Pons (tissue), 1 donor: ENCODE measurements at regions not wholly inside any gene's neighbourhood (a gene's known extent, or its start where the extent isn't known, plus 50 kb on each side); places are given as distances from the start of the nearest gene placed in this dataset.
A peak's percentile ranks its signal among the peaks of the same experiment; 100 is the strongest.
"Not testable (repeated sequence)": the region's sequence is repeated elsewhere in the genome, so short reads cannot be mapped to it uniquely, and the experiment has no call there.

Experiments used
- DNase-seq: peaks from one replicate; pipeline ENCODE4 v3.0.0-alpha.2; 2016; ENCODE audit warnings: low spot score

DNA sequence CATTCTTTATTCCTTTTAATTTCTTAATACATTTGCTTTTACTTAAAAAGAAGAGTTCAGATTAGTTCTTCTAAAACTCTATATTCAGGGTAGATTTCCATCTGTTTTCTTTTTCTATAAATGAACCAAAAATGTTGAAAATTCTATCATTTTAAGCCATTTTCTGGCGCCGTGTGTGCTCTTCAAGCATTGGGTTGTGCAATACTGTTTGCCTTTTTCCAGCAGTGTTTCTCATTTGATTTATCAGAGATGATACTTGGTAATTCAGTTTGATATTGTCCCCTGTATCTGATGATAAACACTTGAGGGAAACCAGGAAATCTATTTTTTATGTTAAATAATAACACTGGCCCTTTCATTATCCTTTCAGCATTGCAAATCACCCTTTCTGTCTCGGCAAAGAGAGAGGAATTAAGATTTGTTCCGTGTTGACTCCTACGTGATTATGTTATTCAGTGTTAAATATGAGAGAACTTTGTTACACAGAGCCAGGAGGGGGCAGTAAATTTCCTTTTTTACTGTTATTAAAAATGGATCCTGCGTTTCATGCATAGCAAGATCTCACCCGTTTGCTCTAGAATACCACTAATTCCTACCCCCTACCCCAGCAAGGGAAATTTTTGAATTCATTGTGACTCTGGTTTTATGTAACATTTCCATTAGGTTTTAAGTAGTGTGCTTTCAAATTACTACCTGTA lies 606.9 kb upstream of the RBFOX1 start:
- peak; percentile 49 for DNase-seq

DNA sequence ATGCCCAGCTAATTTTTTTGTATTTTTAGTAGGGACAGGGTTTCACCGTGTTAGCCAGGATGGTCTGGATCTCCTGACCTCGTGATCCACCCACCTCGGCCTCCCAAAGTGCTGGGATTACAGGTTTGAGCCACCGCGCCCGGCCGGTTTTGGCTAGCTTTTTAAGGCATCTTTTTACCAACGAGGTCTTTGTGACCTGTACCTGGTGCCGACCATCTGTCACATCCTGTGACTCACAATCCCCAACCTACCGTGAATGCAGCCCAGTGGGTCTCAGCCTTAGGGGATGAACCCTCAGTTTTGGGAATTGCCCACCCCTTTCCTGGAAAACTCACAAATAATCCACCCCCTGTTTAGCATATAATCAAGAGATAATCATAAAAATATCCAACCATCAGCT lies 607.4 kb upstream of the RBFOX1 start:
- not testable (repeated sequence) for DNase-seq

DNA sequence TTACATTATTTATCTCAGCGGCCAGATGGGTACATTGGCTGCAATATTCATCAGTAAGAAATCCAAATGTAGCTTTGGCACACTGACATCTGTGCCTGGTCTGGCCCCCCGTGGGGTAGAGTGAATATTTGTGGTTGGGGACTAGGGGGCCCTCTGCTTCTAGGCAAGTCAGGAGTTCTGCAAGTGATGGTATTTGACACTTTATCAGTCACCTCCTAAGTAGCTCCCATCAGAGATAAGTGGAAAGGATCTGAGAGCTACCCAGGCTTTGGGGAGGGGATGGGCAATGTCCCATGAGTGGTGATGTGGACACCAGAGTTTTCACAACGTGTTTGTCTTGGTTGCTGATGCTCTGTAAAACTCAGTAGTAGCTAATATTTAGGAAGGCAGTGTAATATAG lies 609.9 kb upstream of the RBFOX1 start:
- no peak for DNase-seq

DNA sequence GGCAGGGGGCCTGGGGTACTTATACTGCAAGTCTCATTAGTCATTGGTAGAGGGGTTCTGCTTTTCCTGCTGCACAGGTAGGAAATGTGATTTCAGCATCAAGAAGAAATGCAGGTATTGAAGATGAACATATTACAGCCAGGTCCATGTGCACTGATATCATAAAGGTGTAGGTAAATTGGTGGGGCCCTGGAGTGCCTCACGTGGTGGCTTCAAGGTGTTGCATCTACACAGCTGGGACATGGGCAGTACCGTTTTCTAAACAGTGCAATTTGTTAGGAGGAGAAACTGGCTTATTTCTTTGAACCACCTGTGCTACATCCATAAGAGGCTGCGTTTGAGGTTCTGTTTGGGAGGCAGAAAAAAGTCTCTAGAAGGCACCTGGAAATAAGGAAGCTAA lies 618.1 kb upstream of the RBFOX1 start:
- no peak for DNase-seq

DNA sequence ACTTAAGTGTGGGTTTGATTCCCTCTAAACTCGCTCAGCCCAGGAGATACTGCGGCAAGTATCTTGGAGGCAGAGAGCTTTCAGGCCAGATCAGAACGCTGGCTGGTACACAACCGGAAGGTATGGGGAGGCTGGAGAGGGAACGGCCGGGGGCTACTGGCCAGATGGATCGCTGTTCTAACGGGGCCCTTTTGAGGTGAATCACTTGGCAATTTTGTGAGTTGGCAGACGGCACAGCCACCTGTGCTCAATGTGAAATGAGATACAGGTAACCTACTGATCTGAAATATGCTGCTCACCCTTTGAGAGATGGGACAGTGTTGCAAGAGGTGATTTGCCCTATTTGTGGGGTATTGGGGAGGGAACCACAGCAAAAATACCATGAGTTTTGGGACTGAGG lies 622.9 kb upstream of the RBFOX1 start:
- DNase-seq: no peak

DNA sequence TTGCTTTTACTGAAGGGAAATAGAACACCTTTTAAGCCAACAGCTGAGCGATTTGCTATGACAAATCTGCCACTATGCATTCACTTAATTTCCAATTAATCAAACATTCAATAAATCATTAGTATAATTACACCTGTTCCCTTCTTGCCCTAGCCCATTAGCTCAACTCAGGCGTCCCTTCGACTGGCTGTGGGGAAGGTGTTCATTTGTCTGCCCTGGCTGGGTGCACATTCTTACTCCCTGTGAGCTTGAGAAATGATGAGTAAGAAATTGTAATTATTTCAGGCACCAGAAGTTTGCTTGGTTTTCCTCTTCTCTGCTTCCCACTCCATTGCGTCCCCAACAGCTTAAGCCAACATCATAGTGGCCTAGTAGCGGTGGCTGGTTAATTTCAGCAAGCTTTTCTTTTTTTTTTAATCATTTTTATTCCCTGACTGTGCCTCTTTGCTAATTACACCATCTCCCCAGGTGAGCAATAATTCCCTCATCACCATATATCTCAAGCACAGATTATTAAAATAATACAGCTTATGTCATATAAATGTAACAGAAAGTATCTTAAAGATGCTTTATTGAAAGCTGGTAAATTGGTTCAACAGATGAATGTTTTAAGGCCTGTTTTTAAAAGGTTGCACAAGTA lies 623.9 kb upstream of the RBFOX1 start:
- no peak for DNase-seq

DNA sequence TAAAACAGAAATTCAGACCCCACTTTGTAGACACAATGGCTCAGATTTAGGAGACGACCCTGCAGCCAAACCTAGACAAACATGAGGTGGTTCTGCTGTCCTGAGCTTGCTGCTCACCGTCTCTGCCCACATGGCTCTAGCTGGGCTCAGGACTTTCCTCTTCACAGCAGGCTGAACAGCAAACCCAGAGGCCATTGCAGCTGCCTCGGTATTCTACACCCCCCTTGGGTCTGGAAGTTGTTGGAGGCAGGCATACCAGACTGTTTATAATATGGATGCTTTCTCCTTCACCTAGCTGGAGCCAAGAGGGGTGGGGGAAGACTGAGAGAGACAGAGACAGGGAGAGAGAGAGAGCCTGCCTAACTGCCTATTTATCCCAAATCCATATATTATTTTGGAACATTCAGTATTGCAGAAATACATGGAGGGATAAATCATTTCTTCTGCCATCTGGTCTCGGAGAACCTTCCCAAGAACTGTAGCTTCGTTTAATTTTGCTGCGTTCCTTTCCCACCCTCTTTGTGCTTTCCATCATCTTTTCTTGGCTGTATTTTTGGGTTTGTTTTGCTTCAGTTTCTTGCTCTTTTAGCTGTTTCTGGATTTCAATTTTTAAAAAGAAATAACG lies 628.2 kb upstream of the RBFOX1 start:
- DNase-seq: no peak

DNA sequence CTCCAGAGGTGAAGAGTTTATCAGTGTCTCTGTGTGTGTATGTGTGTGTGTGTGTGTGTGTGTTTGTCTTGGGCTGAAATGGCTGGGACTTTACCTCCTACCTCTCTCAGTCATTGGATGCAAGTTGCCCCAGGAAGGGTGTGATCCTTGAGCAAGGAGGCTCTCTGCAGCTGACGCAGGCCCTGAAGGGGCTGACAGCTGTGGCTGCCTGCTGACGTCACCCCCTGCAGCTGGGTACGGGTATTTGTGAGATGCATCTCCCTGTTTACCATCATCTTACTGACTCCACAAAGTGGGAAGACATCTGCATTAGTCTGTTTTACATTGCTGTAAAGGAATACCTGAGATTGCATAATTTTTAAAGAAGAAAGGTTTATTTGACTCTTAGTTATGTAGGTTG lies 631.5 kb upstream of the RBFOX1 start:
- DNase-seq: no peak

DNA sequence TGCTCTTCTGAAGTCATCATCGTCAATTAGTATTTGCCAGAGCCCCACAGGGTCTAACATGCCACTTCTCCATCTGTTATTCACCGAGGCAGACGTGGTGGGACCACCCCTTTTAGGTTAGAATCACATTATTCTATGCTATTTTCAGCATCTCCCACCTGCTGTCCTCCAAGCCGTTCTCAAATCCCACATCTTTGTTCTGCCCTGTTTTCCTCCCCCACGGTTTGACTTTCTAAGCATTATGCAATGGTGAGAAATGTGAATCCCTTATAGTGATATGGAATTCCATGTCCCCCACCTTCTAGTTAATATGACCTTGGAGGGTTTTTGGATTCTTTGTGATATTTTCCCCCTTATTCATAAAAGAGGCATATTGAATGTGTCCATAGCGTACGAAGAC lies 634.1 kb upstream of the RBFOX1 start:
- DNase-seq: no peak

DNA sequence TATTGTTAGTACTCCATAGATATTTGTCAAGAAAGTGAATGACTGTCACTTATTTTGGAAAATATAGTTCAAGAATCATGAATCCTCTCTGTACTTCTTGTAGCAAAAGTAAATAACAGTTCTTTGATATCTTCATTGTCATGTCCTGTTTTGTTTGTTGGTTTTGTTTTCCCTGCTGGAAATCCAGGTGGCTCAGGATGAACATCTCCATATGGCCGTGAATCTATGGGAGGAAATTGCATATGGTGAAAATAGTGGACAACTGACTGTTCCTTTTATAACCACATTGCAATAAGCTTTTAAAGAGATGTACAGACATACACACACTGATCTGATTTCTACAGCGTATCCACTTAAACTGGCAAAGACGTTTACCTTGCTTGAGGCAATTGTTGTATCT lies 637.0 kb upstream of the RBFOX1 start:
- DNase-seq: no peak

DNA sequence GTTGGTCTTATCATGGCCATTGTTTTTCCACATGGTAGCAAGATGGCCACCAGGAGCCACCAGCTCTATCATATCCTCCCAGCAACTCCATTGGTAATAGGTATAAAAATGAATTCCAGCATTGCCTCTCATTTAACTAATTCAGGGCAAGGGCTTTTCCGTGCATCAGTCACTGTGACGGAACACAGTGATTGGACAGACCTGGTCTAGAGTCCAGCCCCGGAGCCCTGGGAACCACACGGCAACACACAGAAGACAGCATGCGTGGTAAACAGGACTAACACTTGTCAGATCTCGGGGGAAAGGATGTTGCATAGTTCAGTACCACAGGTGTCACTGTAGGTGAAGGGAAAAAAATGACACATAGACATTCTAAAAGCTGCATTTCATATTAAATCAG lies 638.0 kb upstream of the RBFOX1 start:
- no peak for DNase-seq

DNA sequence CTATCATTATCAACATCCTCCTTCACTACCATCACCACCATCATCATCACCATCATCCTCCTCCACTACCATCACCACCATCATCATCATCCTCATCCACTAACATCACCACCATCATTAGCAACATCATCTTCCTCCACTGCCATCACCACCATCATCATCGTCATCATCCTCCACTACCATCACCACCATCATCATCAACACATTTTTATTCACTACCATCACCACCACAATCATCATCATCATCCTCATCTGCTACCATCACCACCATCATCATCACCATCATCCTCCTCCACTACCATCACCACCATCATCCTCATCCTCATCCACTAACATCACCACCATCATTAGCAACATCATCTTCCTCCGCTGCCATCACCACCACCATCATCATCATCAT lies 639.2 kb upstream of the RBFOX1 start:
- DNase-seq: not testable (repeated sequence)

DNA sequence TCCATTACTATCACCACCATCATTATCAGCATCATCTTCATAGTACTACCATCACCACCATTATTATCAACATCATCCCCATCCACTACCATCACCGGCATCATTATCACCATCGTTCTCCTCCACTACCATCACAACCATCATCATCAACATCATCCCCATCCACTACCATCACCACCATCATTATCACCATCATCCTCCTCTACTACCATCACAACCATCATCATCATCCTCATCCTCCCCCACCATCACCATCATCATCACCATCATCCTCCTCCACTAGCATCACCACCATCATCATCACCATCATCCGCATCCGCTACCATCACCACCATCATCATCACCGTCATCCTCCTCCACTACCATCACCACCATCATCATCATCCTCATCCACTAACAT lies 639.8 kb upstream of the RBFOX1 start:
- no peak for DNase-seq

DNA sequence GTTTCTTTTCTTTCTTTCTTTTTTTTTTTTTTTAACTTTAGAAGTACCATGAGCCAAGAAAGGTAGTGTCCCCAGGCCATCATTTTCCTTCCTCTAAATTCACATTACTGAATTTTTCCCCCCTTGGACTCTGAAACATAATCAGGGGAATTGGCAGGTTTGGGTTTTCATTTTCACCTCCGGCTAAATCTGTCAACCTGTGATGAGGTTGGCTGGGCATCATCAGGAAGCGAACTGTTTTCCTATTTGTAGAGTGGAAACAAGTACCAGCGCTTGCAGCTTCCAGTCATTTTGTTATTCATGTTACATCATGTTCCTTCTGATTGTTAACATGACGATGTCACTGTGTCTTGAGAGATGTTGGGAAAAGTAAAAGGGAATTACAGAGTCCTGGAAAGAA lies 641.9 kb upstream of the RBFOX1 start:
- no peak for DNase-seq

DNA sequence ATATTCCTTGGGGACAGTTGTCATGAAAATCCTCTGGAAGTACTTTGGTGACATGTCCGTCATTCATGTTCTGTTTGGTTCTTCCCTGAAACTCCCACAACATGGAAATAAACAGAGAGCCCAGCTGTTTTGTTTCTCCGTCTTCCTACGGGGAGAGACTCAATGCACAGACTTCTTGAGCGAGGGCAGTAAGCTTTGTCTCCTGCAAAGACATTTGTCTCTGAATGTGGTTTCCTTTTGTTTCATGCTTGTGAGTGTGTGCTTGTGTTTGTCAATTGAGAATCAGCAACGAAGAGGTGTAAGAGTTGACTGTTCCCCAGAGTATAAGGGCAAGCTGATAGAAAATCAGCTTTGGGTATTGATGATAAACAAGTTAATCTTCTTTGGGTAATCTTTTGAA lies 643.0 kb upstream of the RBFOX1 start:
- DNase-seq: no peak

DNA sequence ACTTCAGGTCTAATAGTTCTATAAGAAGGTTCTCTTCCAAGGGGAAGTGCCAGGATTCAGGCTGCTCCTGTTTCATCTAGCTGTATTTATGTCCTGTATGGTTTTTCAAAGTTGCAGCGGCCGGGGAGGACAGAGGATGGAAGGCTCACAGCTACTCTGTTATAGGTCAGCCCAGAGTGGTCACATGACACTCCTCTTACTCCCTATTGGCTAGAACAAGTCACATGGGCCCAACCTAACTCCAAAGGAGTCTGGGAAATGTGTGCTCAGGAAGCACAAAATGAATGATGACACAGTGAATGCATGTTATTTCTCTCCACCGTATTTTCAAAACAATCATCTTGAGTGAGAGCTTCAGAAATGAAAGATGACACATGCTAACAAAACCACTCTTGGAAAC lies 645.1 kb upstream of the RBFOX1 start:
- no peak for DNase-seq

DNA sequence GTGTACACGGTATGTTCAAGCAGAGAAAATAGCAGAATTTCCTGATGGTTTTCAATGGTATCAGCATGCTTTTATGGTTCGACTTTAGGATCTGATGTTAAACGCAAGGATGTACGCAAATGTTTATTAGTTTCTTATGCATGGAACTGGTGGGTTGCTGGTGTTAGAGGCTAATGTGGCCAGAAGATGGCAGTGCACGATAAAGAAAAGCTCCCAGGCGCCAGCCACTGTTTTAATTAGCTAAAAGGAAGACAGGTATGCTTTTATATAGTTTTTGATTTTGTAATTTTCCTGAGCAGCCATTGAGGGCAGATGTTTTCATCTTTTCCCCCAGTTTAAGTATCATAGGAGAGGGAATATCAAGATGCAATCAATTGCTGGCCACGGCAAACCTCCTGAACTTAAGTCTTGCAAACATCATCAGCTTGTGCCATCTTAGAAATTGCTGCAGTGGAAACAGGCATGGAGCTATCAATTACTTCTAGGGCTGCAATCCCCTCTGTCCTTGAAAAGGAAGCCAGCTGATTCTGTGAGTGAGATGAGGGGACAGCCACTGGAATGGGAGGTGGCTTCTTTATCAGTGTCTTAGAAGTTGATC lies 648.5 kb upstream of the RBFOX1 start:
- DNase-seq: peak; percentile 44

DNA sequence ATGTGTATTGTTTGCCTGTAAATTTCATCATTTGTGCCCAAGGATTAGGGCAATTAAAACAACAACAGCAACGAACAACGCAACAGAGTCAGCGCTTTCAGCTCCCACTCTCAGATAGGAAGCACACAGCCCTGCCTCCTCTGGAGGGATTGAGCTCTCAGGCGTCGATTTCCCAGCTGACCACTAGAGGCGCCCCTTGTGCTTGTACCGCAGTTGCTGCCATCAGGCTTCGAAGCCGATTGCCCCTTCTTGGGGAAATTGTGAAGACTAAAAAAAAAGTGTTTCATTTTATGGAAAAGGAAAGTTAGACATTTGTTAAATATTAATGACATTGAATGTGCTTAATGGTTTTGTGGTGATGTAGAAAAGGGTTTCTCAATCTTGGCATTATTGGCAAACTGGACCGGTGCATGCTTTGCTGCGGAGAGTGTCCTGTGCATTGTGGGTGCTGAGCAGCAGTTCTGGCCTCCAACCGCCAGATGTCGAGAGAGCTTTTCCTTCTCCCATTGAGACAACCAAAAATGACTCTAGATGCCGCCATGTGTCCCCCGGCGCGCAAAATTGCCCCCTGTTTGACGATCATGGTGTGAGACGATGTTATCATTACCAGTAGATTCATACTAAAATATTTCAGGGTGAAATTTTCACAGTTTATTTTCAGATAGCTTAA lies 650.4 kb upstream of the RBFOX1 start:
- DNase-seq: peak; percentile 32

DNA sequence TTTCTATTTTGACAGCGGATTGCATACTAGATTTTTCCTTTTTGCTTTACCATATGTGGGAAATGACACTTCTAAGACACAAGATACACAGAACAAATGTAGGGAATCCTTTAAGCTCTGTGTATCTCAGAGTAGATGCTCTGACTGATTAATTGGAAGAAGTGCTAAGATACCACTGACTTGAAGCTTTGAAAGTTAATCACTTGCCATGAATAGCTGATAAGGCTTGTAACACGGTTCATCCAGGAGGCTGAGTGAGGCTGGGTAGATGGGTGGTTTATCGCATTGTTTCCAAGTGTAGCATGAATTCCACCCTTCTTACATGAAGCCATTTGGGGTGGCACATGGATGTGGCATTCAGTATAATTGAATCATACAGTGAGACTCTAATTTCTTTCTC lies 654.1 kb upstream of the RBFOX1 start:
- DNase-seq: no peak

DNA sequence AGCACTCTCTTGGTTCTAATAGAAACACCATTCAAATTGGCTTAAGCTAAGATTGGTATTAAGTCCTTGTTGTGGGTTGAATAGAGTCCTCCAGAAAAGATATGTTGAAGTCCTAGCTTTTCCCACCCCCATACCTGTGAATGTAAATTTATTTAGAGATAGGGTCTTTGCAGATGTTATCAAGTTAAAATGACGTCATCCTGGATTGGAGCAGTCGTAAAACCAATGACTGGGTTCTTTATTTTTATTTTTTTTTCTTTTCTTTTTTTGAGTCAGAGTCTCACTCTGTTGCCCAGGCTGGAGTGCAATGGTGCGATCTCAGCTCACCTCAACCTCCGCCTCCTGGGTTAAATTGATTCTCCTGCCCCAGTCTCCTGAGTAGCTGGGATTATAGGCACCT lies 658.6 kb upstream of the RBFOX1 start:
- DNase-seq: no peak

DNA sequence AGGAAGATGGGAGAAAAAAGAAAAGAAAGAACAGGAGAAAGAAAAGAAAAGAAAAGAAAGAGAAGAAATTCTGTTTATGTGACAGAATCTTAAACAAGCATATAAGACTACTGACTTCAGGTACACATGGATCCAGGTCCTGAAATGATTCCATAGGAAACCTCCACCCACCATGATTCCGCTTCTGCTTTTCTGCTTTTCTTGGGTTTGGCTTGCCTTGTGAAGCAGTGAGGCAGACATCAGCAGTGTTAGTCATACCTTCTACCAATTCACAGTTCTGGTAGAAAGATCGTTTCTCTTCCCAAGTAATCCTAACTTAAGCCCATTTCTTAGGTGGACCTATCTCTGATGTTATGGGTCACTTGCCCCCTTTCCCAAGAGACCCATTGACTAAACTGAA lies 660.1 kb upstream of the RBFOX1 start:
- DNase-seq: no peak

DNA sequence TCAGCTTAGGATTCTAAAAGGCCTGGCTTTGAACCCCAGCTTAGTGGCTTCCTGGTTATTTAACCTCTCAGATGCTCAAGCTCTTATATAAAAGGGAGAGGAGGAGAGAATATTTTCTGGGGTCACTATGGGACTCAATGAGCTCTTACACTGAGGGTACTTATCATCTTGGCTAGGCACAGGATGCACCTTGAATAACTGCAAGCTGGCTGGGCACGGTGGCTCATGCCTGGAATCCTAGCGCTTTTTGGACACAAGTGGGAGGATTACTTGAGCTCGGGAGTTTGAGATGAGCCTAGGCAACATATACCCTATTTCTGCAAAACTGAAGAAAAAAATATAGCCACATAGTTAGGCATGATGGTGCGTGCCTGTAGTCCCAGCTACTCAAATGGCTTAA lies 665.3 kb upstream of the RBFOX1 start:
- DNase-seq: no peak

DNA sequence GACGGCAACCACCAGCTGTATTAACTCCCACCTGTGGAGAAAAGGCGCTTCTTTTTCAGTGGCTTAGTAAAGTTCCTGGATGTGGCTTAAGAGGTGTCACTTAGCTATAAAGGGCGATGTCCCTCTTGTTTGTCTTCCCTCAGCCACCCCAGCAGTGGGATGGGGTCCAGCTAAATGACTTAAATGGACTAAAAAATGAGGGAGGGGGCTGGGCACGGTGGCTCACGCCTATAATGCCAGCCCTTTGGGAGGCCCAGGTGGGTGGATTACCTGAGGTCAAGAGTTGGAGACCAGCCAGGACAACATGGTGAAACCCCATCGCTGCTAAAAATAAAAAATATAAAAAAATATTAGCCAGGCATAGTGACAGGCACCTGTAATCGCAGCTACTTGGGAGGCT lies 667.5 kb upstream of the RBFOX1 start:
- no peak for DNase-seq
